ENCODE measurements at regions not wholly inside any gene's neighbourhood (a gene's known extent, or its start where the extent isn't known, plus 50 kb on each side); places are given as distances from the start of the nearest gene placed in this dataset.

DNA sequence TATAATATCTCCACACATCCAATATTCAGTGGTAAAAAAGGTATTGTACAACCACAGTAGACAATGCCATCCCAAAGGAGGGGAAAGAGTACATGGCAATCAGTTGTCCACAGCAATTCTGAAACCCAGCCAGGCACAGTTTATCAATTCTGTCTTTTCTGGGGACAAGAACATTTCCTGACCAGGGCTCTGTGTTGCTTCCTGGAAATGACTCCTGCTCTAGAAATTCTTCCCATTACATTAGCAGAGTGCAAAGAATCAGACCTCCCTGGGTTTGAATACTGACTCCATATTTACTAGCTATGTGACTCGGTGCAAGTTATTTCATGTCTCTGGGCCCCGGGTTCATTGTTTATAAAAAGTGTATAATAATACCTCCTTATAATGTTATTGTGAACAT, 220.4 kb upstream of the CFAP20DC start:
- TF ChIP-seq EP300 (conservative IDR thresholded peaks at IDR 0.05; ENCODE audit: poor library complexity, severe bottlenecking), result no peak
- TF ChIP-seq, protein P1, sequence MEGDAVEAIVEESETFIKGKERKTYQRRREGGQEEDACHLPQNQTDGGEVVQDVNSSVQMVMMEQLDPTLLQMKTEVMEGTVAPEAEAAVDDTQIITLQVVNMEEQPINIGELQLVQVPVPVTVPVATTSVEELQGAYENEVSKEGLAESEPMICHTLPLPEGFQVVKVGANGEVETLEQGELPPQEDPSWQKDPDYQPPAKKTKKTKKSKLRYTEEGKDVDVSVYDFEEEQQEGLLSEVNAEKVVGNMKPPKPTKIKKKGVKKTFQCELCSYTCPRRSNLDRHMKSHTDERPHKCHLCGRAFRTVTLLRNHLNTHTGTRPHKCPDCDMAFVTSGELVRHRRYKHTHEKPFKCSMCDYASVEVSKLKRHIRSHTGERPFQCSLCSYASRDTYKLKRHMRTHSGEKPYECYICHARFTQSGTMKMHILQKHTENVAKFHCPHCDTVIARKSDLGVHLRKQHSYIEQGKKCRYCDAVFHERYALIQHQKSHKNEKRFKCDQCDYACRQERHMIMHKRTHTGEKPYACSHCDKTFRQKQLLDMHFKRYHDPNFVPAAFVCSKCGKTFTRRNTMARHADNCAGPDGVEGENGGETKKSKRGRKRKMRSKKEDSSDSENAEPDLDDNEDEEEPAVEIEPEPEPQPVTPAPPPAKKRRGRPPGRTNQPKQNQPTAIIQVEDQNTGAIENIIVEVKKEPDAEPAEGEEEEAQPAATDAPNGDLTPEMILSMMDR (IDR thresholded peaks at IDR 0.05; ENCODE audit: poor library complexity, severe bottlenecking), result no peak
- TF ChIP-seq, protein P2, sequence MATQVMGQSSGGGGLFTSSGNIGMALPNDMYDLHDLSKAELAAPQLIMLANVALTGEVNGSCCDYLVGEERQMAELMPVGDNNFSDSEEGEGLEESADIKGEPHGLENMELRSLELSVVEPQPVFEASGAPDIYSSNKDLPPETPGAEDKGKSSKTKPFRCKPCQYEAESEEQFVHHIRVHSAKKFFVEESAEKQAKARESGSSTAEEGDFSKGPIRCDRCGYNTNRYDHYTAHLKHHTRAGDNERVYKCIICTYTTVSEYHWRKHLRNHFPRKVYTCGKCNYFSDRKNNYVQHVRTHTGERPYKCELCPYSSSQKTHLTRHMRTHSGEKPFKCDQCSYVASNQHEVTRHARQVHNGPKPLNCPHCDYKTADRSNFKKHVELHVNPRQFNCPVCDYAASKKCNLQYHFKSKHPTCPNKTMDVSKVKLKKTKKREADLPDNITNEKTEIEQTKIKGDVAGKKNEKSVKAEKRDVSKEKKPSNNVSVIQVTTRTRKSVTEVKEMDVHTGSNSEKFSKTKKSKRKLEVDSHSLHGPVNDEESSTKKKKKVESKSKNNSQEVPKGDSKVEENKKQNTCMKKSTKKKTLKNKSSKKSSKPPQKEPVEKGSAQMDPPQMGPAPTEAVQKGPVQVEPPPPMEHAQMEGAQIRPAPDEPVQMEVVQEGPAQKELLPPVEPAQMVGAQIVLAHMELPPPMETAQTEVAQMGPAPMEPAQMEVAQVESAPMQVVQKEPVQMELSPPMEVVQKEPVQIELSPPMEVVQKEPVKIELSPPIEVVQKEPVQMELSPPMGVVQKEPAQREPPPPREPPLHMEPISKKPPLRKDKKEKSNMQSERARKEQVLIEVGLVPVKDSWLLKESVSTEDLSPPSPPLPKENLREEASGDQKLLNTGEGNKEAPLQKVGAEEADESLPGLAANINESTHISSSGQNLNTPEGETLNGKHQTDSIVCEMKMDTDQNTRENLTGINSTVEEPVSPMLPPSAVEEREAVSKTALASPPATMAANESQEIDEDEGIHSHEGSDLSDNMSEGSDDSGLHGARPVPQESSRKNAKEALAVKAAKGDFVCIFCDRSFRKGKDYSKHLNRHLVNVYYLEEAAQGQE (IDR thresholded peaks at IDR 0.05; ENCODE audit: borderline replicate concordance), result no peak

Data from neural cell (in vitro differentiated cells).